ENCODE measurements at regions not wholly inside any gene's neighbourhood (a gene's known extent, or its start where the extent isn't known, plus 50 kb on each side); places are given as distances from the start of the nearest gene placed in this dataset.

DNA sequence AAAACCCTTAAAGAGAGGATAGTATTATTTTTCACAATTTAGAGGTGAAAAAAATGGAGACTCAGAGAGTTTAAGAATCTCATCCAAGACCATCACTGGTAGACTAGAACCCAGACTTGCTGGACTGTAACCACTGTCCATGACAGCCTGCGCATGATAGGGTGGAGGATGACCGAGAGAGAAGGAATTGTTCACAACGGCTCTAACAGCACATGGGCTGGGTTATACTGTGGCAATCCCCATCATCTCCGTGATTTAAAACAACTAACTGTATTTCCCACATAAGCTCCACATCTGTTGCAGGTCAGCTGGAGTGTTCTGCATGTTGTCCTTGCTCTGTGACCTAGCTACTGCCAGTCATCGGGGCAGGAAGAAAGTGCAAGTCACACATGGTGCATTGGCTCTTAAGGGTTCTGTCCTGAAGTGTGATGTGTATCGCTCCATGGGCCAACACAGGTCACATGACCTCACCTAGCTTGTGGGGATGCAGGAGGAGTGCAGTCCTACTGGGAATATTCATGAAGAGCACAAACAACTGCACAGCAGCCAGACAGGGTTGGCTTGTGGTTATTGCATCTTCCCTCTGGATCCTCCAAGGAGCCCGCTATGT lies 131.2 kb upstream of the MPHOSPH6 start:
- no peak for TF ChIP-seq POLR2AphosphoS5 (IDR thresholded peaks at IDR 0.05; ENCODE audit: low read depth, low read length)
- TF ChIP-seq CTCF (IDR thresholded peaks at IDR 0.05): no peak
- no peak for TF ChIP-seq TCF7L2 (IDR thresholded peaks at IDR 0.05; ENCODE audit: low read depth, low read length)
- TF ChIP-seq SIN3A (IDR thresholded peaks at IDR 0.05; ENCODE audit: borderline replicate concordance, insufficient read depth, low read depth, low read length): no peak
- TF ChIP-seq, protein P1, sequence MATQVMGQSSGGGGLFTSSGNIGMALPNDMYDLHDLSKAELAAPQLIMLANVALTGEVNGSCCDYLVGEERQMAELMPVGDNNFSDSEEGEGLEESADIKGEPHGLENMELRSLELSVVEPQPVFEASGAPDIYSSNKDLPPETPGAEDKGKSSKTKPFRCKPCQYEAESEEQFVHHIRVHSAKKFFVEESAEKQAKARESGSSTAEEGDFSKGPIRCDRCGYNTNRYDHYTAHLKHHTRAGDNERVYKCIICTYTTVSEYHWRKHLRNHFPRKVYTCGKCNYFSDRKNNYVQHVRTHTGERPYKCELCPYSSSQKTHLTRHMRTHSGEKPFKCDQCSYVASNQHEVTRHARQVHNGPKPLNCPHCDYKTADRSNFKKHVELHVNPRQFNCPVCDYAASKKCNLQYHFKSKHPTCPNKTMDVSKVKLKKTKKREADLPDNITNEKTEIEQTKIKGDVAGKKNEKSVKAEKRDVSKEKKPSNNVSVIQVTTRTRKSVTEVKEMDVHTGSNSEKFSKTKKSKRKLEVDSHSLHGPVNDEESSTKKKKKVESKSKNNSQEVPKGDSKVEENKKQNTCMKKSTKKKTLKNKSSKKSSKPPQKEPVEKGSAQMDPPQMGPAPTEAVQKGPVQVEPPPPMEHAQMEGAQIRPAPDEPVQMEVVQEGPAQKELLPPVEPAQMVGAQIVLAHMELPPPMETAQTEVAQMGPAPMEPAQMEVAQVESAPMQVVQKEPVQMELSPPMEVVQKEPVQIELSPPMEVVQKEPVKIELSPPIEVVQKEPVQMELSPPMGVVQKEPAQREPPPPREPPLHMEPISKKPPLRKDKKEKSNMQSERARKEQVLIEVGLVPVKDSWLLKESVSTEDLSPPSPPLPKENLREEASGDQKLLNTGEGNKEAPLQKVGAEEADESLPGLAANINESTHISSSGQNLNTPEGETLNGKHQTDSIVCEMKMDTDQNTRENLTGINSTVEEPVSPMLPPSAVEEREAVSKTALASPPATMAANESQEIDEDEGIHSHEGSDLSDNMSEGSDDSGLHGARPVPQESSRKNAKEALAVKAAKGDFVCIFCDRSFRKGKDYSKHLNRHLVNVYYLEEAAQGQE (IDR thresholded peaks at IDR 0.05; ENCODE audit: insufficient read depth in 1 of 2, low read depth in 2 of 2, low read length in 1 of 2): no peak
